ENCODE measurements at regions not wholly inside any gene's neighbourhood (a gene's known extent, or its start where the extent isn't known, plus 50 kb on each side); places are given as distances from the start of the nearest gene placed in this dataset.

- TF ChIP-seq CTCF (IDR thresholded peaks at IDR 0.05) (no peak), POLR2A (IDR thresholded peaks at IDR 0.05) (no peak), POLR2AphosphoS5 (IDR thresholded peaks at IDR 0.05) (no peak)
These were observed 107.9 kb upstream of the SYNDIG1 start for GRCh38 chr20:24361541-24361940.

All from prostate gland (tissue), 2 donors.